IPS-18a (cell line): ENCODE measurements at regions not wholly inside any gene's neighbourhood (a gene's known extent, or its start where the extent isn't known, plus 50 kb on each side); places are given as distances from the start of the nearest gene placed in this dataset.

Experiments
- H3K27ac ChIP-seq: one replicate; pipeline ENCODE4 v1.5.1; 2013; ENCODE audit warnings: low read length
- H3K27me3 ChIP-seq: one replicate; pipeline ENCODE4 v1.6.1; 2013; ENCODE audit warnings: mild to moderate bottlenecking, low read length; ENCODE audit not compliant: control insufficient read depth, insufficient read depth
- H3K36me3 ChIP-seq: one replicate; pipeline ENCODE4 v1.6.1; 2013; ENCODE audit warnings: low read depth, low read length; ENCODE audit not compliant: control insufficient read depth
- H3K4me1 ChIP-seq: one replicate; pipeline ENCODE4 v1.6.1; 2013; ENCODE audit warnings: low read depth, low read length; ENCODE audit not compliant: control insufficient read depth
- H3K4me3 ChIP-seq: one replicate; pipeline ENCODE4 v1.5.1; 2013; ENCODE audit warnings: low read length
- H3K9ac ChIP-seq: one replicate; pipeline ENCODE4 v1.6.1; 2013; ENCODE audit warnings: mild to moderate bottlenecking, low read length, moderate library complexity
- H3K9me3 ChIP-seq: one replicate; pipeline ENCODE4 v1.6.1; 2013; ENCODE audit warnings: low read depth, low read length; ENCODE audit not compliant: control insufficient read depth

GRCh38 chr5:29702875-29703274 is 1490.6 kb upstream of the CDH6 start:
- Histone ChIP-seq H3K36me3 (no peaks in the 10 kb centered on the region), H3K4me3 (no peak overlapping the region), H3K9ac (no peak overlapping the region), H3K27me3 (no peaks in the 10 kb centered on the region), H3K27ac (no peak overlapping the region), H3K4me1 (no peaks in the 10 kb centered on the region), H3K9me3 (no peaks in the 10 kb centered on the region)

- Histone ChIP-seq H3K27me3 (no peaks in the 10 kb centered on the region), H3K36me3 (no peaks in the 10 kb centered on the region), H3K27ac (no peak overlapping the region), H3K9me3 (no peaks in the 10 kb centered on the region), H3K4me3 (no peak overlapping the region), H3K4me1 (no peaks in the 10 kb centered on the region), H3K9ac (no peak overlapping the region)
Measured at GRCh38 chr5:29701600-29701999, 1491.9 kb upstream of the CDH6 start.

GRCh38 chr5:29697785-29698414 is 1495.6 kb upstream of the CDH6 start:
- Histone ChIP-seq H3K36me3 (no peaks in the 10 kb centered on the region), H3K4me3 (no peak overlapping the region), H3K9me3 (no peaks in the 10 kb centered on the region), H3K27me3 (no peaks in the 10 kb centered on the region), H3K4me1 (no peaks in the 10 kb centered on the region), H3K9ac (no peak overlapping the region), H3K27ac (no peak overlapping the region)

- Histone ChIP-seq H3K9me3 (no peaks in the 10 kb centered on the region), H3K4me1 (no peaks in the 10 kb centered on the region), H3K4me3 (no peak overlapping the region), H3K36me3 (no peaks in the 10 kb centered on the region), H3K27ac (no peak overlapping the region), H3K9ac (no peak overlapping the region), H3K27me3 (no peaks in the 10 kb centered on the region)
Measured at GRCh38 chr5:29697278-29697677, 1496.2 kb upstream of the CDH6 start.

- Histone ChIP-seq H3K27me3 (no peaks in the 10 kb centered on the region), H3K36me3 (no peaks in the 10 kb centered on the region), H3K9ac (no peak overlapping the region), H3K4me1 (no peaks in the 10 kb centered on the region), H3K9me3 (no peaks in the 10 kb centered on the region), H3K27ac (no peak overlapping the region), H3K4me3 (no peak overlapping the region)
Measured at GRCh38 chr5:29672678-29673077, 1520.8 kb upstream of the CDH6 start.

GRCh38 chr5:29662876-29663275 is 1530.6 kb upstream of the CDH6 start:
- Histone ChIP-seq H3K9me3 (no peaks in the 10 kb centered on the region), H3K27ac (no peak overlapping the region), H3K4me3 (no peak overlapping the region), H3K9ac (no peak overlapping the region), H3K4me1 (no peaks in the 10 kb centered on the region), H3K27me3 (no peaks in the 10 kb centered on the region), H3K36me3 (no peaks in the 10 kb centered on the region)

GRCh38 chr5:29654954-29655353 is 1538.5 kb upstream of the CDH6 start:
- no peak overlapping the region for H3K9ac ChIP-seq

GRCh38 chr5:29649321-29649720 is 1544.2 kb upstream of the CDH6 start:
- no peak overlapping the region for H3K4me3 ChIP-seq
- H3K4me1 ChIP-seq, result no peaks in the 10 kb centered on the region
- H3K36me3 ChIP-seq, result no peaks in the 10 kb centered on the region
- H3K9me3 ChIP-seq, result no peaks in the 10 kb centered on the region
- no peak overlapping the region for H3K9ac ChIP-seq
- no peak overlapping the region for H3K27ac ChIP-seq
- no peaks in the 10 kb centered on the region for H3K27me3 ChIP-seq

More at GRCh38 chr5:29654954-29655353, 1538.5 kb upstream of the CDH6 start:
- no peak overlapping the region for H3K27ac ChIP-seq
- H3K4me3 ChIP-seq, result no peak overlapping the region
- no peaks in the 10 kb centered on the region for H3K9me3 ChIP-seq
- H3K27me3 ChIP-seq, result no peaks in the 10 kb centered on the region
- H3K36me3 ChIP-seq, result no peaks in the 10 kb centered on the region
- no peaks in the 10 kb centered on the region for H3K4me1 ChIP-seq

- no peaks in the 10 kb centered on the region for H3K4me1 ChIP-seq
- H3K9me3 ChIP-seq, result no peaks in the 10 kb centered on the region
- no peak overlapping the region for H3K9ac ChIP-seq
- no peak overlapping the region for H3K27ac ChIP-seq
- no peak overlapping the region for H3K4me3 ChIP-seq
- H3K27me3 ChIP-seq, result no peaks in the 10 kb centered on the region
- H3K36me3 ChIP-seq, result no peaks in the 10 kb centered on the region
Measured at GRCh38 chr5:29642601-29643000, 1550.9 kb upstream of the CDH6 start.

- no peak overlapping the region for H3K9ac ChIP-seq
- H3K36me3 ChIP-seq, result no peaks in the 10 kb centered on the region
- H3K27me3 ChIP-seq, result no peaks in the 10 kb centered on the region
- no peak overlapping the region for H3K27ac ChIP-seq
- H3K9me3 ChIP-seq, result no peaks in the 10 kb centered on the region
- no peaks in the 10 kb centered on the region for H3K4me1 ChIP-seq
- H3K4me3 ChIP-seq, result no peak overlapping the region
Measured at GRCh38 chr5:29614206-29614605, 1579.3 kb upstream of the CDH6 start.

- no peak overlapping the region for H3K9ac ChIP-seq
- H3K9me3 ChIP-seq, result no peaks in the 10 kb centered on the region
- H3K36me3 ChIP-seq, result no peaks in the 10 kb centered on the region
- H3K4me1 ChIP-seq, result no peaks in the 10 kb centered on the region
- no peak overlapping the region for H3K27ac ChIP-seq
- no peak overlapping the region for H3K4me3 ChIP-seq
- H3K27me3 ChIP-seq, result no peaks in the 10 kb centered on the region
Measured at GRCh38 chr5:29588236-29588635, 1605.2 kb upstream of the CDH6 start.

- Histone ChIP-seq H3K36me3 (no peaks in the 10 kb centered on the region), H3K27ac (no peak overlapping the region), H3K27me3 (no peaks in the 10 kb centered on the region), H3K9ac (no peak overlapping the region), H3K9me3 (no peaks in the 10 kb centered on the region), H3K4me1 (no peaks in the 10 kb centered on the region), H3K4me3 (no peak overlapping the region)
Measured at GRCh38 chr5:29587832-29588231, 1605.7 kb upstream of the CDH6 start.
